ENCODE measurements at regions not wholly inside any gene's neighbourhood (a gene's known extent, or its start where the extent isn't known, plus 50 kb on each side); places are given as distances from the start of the nearest gene placed in this dataset.

DNA sequence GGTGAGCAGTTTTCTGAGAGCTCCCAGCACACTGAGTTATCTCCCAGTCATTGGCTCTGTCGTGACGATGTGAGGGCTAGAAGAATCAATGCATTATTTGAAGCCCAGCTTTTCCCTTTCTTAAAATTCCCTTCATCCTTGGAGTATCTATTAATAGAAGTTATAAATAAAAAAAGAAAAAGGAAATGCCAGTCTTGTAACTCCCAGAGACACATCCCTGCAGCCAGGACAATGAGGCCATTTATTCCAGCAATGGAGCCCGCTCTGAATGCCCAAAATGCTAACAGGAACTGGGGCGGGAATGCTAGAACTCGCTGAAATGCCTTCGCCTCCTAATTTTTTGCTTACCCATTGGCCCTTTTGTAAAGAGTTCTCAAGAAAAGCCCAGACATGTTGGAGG is 305.8 kb downstream of the TFAP2C start:
- Histone ChIP-seq H4K20me1 (ENCODE audit: insufficient read depth) (no peaks in the 10 kb centered on the region), H3K27me3 (ENCODE audit: insufficient read depth, low read depth, low read length) (peaks cover 32% of the 10 kb centered on the region), H3K9me3 (ENCODE audit: low read length) (no peaks in the 10 kb centered on the region), H3K9me2 (ENCODE audit: insufficient read depth, low read length) (no peaks in the 10 kb centered on the region), H3K4me2 (ENCODE audit: low read length) (no peak overlapping the region), H3K4me3 (ENCODE audit: low read length) (no peak overlapping the region), H2AFZ (ENCODE audit: low read depth, low read length) (no peak overlapping the region), H3K79me2 (replicated peaks; ENCODE audit: insufficient read depth, low read length) (no peaks in the 10 kb centered on the region), H3K27ac (ENCODE audit: low read length) (no peak overlapping the region), H3K36me3 (ENCODE audit: insufficient read depth, low read length) (no peaks in the 10 kb centered on the region), H3K9ac (ENCODE audit: low read length) (no peak overlapping the region), H3F3A (ENCODE audit: insufficient read depth, low read length, poor library complexity, severe bottlenecking) (no peaks in the 10 kb centered on the region)
- TF ChIP-seq RAD21 (conservative IDR thresholded peaks at IDR 0.05) (no peak), SMC3 (conservative IDR thresholded peaks at IDR 0.05; ENCODE audit: poor library complexity) (no peak), EP300 (conservative IDR thresholded peaks at IDR 0.05; ENCODE audit: poor library complexity, severe bottlenecking) (no peak), MXI1 (conservative IDR thresholded peaks at IDR 0.05; ENCODE audit: poor library complexity, severe bottlenecking) (no peak), EZH2 (IDR thresholded peaks at IDR 0.05; ENCODE audit: borderline replicate concordance, insufficient read depth, low read length, poor library complexity, severe bottlenecking) (no peak), POLR2AphosphoS5 (IDR thresholded peaks at IDR 0.05) (no peak), TAF1 (IDR thresholded peaks at IDR 0.05; ENCODE audit: low read depth) (no peak)
- TF ChIP-seq, protein P1, sequence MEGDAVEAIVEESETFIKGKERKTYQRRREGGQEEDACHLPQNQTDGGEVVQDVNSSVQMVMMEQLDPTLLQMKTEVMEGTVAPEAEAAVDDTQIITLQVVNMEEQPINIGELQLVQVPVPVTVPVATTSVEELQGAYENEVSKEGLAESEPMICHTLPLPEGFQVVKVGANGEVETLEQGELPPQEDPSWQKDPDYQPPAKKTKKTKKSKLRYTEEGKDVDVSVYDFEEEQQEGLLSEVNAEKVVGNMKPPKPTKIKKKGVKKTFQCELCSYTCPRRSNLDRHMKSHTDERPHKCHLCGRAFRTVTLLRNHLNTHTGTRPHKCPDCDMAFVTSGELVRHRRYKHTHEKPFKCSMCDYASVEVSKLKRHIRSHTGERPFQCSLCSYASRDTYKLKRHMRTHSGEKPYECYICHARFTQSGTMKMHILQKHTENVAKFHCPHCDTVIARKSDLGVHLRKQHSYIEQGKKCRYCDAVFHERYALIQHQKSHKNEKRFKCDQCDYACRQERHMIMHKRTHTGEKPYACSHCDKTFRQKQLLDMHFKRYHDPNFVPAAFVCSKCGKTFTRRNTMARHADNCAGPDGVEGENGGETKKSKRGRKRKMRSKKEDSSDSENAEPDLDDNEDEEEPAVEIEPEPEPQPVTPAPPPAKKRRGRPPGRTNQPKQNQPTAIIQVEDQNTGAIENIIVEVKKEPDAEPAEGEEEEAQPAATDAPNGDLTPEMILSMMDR (IDR thresholded peaks at IDR 0.05; ENCODE audit: poor library complexity, severe bottlenecking), result no peak
- TF ChIP-seq, protein P2, sequence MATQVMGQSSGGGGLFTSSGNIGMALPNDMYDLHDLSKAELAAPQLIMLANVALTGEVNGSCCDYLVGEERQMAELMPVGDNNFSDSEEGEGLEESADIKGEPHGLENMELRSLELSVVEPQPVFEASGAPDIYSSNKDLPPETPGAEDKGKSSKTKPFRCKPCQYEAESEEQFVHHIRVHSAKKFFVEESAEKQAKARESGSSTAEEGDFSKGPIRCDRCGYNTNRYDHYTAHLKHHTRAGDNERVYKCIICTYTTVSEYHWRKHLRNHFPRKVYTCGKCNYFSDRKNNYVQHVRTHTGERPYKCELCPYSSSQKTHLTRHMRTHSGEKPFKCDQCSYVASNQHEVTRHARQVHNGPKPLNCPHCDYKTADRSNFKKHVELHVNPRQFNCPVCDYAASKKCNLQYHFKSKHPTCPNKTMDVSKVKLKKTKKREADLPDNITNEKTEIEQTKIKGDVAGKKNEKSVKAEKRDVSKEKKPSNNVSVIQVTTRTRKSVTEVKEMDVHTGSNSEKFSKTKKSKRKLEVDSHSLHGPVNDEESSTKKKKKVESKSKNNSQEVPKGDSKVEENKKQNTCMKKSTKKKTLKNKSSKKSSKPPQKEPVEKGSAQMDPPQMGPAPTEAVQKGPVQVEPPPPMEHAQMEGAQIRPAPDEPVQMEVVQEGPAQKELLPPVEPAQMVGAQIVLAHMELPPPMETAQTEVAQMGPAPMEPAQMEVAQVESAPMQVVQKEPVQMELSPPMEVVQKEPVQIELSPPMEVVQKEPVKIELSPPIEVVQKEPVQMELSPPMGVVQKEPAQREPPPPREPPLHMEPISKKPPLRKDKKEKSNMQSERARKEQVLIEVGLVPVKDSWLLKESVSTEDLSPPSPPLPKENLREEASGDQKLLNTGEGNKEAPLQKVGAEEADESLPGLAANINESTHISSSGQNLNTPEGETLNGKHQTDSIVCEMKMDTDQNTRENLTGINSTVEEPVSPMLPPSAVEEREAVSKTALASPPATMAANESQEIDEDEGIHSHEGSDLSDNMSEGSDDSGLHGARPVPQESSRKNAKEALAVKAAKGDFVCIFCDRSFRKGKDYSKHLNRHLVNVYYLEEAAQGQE (IDR thresholded peaks at IDR 0.05; ENCODE audit: borderline replicate concordance), result no peak

DNA sequence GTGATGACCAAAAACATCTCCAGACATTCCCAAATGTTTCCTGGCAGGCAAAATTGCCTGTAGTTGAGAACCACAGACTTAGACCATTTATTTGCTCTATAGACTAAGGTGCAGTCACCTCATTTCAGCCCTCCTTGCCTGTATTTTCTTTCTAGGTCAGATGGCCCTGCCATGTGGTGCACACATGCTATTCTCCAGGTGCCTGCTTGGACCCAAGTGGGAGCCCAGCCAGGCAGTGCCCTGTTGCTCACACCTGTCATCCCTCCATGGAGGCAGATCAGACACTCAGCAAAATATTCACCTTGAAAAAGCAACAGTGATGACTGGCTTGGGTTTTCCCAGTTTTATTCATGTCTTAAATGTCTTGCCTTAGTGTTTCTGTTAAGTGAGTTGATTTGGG is 311.4 kb downstream of the TFAP2C start:
- H4K20me1 ChIP-seq (ENCODE audit: insufficient read depth), result no peaks in the 10 kb centered on the region
- no peak overlapping the region for H3K9ac ChIP-seq (ENCODE audit: low read length)
- TF ChIP-seq RAD21 (conservative IDR thresholded peaks at IDR 0.05), result no peak
- H3K79me2 ChIP-seq (replicated peaks; ENCODE audit: insufficient read depth, low read length), result no peaks in the 10 kb centered on the region
- H3K4me3 ChIP-seq (ENCODE audit: low read length), result no peak overlapping the region
- peaks cover 7% of the 10 kb centered on the region for H3K27me3 ChIP-seq (ENCODE audit: insufficient read depth, low read depth, low read length)
- H3K4me2 ChIP-seq (ENCODE audit: low read length), result no peak overlapping the region
- no peaks in the 10 kb centered on the region for H3K36me3 ChIP-seq (ENCODE audit: insufficient read depth, low read length)
- no peaks in the 10 kb centered on the region for H3K9me3 ChIP-seq (ENCODE audit: low read length)
- no peak overlapping the region for H3K27ac ChIP-seq (ENCODE audit: low read length)
- no peaks in the 10 kb centered on the region for H3F3A ChIP-seq (ENCODE audit: insufficient read depth, low read length, poor library complexity, severe bottlenecking)
- no peaks in the 10 kb centered on the region for H3K9me2 ChIP-seq (ENCODE audit: insufficient read depth, low read length)
- no peak overlapping the region for H2AFZ ChIP-seq (ENCODE audit: low read depth, low read length)

DNA sequence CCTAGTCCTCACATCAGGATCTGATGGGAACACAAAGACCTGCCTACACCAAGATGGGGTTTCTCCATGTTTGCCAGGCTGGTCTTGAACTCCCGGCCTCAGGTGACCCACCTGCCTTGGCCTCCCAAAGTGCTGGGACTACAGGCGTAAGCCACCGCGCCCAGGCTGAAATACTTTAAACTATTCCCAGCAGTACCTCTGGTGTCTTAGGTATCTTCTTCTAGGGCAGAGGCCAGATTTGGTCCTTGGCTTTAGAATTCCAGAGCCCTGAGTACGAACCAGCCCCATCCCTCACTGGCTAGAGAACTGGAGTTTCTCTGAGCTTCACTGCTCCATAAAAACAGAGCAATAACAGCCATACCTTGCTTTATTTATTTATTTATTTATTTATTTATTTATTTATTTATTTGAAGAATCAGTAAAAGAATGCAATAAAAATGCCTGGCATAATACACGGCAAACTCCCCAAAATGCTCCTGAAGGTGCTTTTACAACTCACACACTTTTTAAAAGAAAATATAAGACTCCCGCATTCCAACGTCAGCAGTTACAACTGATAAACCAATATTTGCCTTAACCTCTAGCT is 312.1 kb downstream of the TFAP2C start:
- Histone ChIP-seq H2AFZ (ENCODE audit: low read depth, low read length) (no peak overlapping the region), H3K79me2 (replicated peaks; ENCODE audit: insufficient read depth, low read length) (no peaks in the 10 kb centered on the region), H3K9me2 (ENCODE audit: insufficient read depth, low read length) (no peaks in the 10 kb centered on the region), H3K36me3 (ENCODE audit: insufficient read depth, low read length) (no peaks in the 10 kb centered on the region), H3K27ac (ENCODE audit: low read length) (no peak overlapping the region), H4K20me1 (ENCODE audit: insufficient read depth) (no peaks in the 10 kb centered on the region), H3K4me3 (ENCODE audit: low read length) (no peak overlapping the region), H3K9me3 (ENCODE audit: low read length) (no peaks in the 10 kb centered on the region), H3K27me3 (ENCODE audit: insufficient read depth, low read depth, low read length) (peaks cover 9% of the 10 kb centered on the region), H3K4me2 (ENCODE audit: low read length) (no peak overlapping the region), H3F3A (ENCODE audit: insufficient read depth, low read length, poor library complexity, severe bottlenecking) (no peaks in the 10 kb centered on the region), H3K9ac (ENCODE audit: low read length) (no peak overlapping the region)
- TF ChIP-seq TAF1 (IDR thresholded peaks at IDR 0.05; ENCODE audit: low read depth) (no peak), SMC3 (conservative IDR thresholded peaks at IDR 0.05; ENCODE audit: poor library complexity) (no peak), EZH2 (IDR thresholded peaks at IDR 0.05; ENCODE audit: borderline replicate concordance, insufficient read depth, low read length, poor library complexity, severe bottlenecking) (no peak), POLR2AphosphoS5 (IDR thresholded peaks at IDR 0.05) (no peak), EP300 (conservative IDR thresholded peaks at IDR 0.05; ENCODE audit: poor library complexity, severe bottlenecking) (no peak), RAD21 (conservative IDR thresholded peaks at IDR 0.05) (no peak), MXI1 (conservative IDR thresholded peaks at IDR 0.05; ENCODE audit: poor library complexity, severe bottlenecking) (no peak)
- TF ChIP-seq, protein P1 (IDR thresholded peaks at IDR 0.05; ENCODE audit: poor library complexity, severe bottlenecking), result no peak
- TF ChIP-seq, protein P2 (IDR thresholded peaks at IDR 0.05; ENCODE audit: borderline replicate concordance), result no peak
